Muscle of back (tissue), 3 donors: ENCODE measurements at regions not wholly inside any gene's neighbourhood (a gene's known extent, or its start where the extent isn't known, plus 50 kb on each side); places are given as distances from the start of the nearest gene placed in this dataset.

ENCODE experiments used
- DNase-seq, 3 donors: peaks; one replicate each; pipeline versions ENCODE4 v3.0.0 to v3.0.0-alpha.2; 2013

DNA sequence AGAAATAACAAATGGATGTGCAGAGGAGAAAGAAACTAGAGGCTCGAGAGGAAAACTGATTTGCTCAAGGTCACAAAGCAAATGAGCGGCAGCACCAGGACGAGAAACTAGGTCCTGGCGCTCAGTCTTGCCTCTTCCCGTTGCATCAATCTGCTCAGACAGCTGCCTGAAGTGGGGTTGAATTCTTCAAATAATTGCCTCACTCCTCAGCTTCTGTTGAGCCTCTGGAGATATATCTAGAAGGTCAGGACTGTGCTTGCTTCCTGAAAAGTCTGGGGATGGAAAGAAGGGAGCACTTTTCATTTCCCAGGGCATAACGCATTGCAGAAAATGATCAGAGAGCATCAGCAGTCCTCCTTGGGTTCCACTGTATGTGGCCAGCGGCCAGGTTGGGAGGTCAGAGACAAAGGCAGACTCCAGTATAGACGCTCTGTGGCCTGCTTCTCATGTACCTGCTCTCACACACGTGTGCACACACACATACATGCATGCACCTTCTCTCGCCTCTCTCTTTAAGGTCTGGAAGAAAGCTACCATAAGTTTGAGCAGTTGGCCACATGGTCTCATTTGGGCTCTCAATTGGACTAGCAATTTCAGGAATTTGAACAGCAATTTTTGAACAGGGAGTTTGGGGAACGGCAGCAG is 83.7 kb upstream of the DUSP5 start:
- no peak for DNase-seq

DNA sequence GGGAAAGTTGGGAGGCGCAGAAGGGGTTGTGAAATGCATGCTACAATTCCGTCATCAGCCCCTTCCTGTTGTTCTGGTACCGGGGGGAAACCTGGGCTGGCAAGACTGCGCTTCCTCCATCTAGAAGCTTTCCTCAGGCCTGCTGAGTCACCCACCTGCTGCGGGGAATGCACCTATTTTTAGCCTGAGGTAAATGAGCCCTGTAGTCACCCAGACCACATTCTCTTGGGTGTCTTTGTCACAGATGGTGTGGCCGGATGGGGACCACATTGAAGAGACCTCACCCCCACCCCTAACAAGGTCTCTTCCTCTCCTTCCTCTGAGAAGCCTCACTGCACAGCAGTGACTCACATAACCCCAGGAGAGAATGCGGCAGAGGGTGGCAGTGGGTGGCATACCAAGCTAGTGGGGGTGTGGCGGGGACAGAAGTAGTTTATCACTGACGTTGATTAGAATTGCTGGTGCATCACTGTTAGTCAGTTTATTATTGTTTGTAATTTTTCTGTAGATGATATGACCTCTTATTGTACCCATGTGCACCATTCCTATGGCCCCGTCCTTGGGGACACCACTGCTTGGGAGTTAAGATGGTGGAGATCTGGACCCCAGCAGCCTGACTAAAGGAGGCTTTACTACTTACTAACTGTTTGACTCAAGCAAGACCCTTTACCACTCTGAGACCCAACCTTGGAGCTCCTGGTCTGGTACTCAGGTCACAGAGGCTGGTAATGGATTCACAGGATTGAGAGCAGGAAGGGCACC is 83.0 kb upstream of the DUSP5 start:
- no peak for DNase-seq

DNA sequence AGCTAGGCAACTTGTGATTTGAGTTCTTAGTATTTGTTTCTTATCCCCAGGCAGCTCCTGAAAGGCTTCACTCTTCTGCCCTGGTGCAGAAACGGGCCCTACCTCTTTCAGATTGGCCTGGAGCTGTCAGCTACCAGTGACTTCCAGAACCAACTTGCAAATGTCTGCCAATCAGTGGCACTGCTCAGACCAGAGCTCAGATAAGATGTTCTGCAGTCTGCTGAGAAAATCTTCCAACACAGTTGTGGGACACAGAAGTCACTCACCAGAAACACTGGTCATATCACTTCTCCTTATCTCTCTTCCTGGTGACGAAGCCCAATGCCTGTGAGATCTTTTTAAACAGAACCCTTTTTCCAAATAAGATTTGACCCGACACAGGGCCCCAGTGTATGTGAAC is 81.9 kb upstream of the DUSP5 start:
- DNase-seq = no peak

DNA sequence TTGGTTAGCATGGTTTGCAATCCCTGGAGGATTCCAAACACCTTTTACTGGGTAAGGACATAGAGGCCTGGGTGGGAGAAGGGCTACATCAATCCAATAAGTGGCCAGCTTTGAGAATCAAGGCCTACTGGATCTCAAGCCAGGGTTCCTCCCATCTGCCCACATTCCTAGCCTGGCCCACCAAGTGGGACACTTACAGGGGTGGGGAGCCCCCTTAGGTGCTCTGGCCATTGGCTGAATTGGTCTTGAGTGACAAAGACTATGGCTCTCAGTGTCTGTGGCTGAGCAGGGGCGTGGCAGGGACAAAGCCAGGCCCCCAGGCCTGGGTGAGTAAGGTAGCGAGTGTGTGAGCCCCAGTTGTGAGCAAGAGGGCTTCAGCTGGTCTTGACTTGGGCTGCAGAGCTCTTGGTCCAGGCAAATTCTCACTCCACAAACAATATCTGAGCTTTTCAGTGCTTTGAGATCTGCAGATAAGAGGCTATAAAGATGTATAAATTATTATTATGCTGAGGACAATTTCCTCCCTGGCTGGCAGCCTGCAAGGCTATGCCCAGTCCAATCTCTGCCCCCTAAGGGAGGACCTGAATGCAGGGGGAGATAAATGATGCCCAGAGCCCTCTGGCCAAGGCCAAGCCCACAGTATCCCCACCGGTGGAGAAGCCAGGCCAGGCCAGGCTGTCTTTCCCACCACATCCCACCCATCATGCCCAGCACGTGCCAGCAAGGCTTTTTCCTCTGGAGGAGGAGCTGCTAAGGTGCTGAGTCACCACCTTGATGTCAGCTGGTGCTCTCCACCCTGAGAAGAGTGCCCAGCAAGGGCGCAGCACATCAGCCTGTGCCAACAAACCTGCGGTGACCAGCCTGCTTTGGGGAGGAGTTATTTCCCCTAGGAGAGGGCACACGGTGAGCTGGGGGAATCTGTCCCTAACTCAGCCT is 80.7 kb upstream of the DUSP5 start:
- no peak for DNase-seq

DNA sequence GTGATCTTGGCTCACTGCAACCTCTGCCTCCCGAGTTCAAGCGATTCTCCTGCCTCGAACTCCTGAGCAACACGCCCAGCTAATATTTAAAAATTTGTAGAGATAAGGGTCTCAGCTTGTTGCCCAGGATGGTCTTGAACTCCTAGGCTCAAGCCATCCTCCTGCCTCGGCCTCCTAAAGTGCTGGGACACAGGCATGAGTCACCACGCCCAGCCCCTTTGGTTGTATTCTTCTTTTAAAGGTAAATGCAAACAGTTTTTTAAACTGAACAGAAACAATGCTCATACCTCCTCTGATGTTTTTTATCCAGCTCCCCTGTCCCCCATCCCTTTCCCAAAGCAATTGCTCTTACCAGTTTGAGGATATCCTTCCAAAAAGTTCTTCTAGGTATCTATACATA is 79.5 kb upstream of the DUSP5 start:
- no peak for DNase-seq

DNA sequence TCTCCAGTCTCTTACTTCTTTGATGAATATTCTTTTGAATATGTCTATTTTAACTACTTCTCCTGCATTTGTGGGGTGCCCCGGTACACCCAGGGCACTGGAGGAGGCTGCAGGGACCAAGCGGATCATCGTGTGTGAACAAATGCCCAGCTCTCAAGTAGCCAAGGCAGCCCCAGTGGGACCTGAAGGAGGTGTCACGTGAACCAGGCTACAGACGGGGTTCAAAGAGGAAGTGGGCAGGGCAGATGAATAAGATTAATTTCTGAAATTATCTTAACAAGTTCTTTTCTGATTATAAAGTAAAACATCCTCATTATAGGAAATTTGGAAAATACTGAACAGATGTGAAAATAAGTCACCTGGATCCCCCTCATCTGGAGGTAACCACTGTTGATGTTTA is 78.4 kb upstream of the DUSP5 start:
- DNase-seq = no peak

DNA sequence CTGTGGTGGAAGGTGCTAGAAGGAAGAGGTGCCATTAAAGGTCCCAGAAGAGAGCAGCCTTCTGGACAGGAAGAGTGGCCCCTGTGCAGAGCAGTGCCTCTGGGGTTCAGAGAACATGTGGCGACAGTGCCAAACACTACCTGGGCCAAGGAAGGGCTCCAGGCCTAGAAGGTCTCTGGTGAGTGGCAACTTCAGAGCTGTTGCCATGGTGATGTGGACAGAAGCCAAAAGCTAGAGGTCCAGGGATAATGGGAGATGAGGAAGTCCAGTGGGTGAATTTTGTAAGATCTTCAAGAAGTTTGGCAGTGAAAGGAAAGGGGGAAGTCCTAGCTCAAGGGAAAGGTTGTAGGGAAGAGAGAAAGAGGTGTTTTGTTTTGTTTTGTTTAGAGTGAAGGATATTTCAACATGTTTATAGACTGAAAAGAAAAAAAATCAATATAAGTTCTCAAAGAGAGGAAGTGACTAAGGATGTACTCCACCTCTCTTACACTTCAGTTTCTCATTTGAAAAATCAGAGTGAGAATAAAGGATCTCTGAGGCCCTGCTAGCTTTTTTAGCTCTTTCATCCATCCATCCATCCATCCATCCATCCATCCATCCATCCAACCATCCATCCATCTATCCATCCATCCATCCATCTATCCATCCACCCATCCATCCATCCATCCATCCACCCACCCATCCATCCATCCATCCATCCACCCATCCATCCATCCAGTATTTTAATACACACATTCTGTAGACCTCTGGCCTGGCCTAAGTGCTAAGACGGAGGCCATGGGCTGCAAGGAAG is 77.1 kb upstream of the DUSP5 start:
- peak in 1 of 3 donors; percentile 43 for DNase-seq

DNA sequence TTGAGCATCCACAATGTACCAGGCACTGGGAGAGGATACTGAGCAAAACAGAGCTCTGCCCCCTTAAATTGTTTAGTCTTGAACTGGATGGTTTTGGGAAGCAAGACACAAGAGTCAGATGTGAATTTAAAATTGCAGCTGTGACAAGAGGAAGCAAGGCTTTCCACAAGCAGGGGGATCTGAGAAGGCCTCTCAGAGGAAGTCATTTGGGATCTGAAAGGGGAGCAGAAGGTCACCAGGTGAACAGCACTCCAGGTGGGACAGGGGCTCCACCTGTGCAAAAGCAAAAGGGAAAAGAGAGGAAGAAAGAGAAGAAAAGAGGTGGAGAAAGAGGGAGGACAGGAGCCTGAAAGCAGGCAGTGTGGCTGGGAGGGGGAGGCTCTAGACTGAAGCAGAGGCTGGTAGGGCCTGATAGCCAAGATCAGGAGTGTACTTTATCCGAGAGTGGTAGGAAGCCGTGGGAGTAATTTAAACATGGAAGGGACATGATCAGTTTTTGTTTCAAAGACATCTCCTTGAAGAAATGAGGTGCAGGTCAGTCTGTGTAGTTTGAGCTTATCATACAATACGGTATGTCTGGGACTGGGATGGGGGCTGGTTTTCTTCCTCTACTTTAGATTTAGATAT is 76.1 kb upstream of the DUSP5 start:
- DNase-seq = no peak

DNA sequence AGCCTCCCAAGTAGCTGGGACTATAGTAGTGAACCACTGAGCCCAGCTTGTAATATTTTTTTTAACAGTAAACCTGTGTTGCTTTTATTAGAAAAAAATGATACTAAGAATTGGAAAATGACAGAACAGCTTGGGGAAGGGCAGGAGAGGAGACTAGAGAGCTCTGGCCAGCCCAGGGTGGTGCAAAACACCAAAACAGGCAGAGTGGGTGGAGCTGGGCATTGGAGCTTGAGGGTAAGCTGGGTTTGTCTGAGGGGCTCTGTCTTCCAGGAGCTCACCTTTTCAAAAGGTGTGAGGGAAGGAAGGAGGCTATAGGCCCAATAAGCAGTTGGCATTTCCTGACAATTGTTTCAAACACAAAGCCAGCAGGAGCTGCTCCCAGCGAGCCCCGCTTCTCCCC is 75.2 kb upstream of the DUSP5 start:
- no peak for DNase-seq

DNA sequence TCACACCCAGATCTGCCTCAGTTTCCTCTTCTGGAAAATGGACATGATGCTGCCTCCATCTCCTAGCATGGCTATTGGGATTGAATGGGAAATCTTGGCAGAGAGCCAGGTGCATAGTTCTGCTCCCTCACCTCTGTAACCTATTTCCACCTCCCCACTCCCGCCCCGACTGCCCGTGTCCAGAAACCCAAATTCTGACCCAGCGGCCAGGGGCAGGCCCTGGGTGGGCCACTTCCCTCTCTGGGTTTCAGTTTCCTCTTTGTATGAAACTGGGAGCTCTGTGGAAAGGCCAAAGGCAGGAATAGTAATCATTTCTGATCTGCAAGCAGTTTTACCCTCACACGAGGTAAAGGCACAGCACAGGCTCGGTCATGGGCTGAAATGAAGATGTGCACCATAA is 74.1 kb upstream of the DUSP5 start:
- DNase-seq = no peak

DNA sequence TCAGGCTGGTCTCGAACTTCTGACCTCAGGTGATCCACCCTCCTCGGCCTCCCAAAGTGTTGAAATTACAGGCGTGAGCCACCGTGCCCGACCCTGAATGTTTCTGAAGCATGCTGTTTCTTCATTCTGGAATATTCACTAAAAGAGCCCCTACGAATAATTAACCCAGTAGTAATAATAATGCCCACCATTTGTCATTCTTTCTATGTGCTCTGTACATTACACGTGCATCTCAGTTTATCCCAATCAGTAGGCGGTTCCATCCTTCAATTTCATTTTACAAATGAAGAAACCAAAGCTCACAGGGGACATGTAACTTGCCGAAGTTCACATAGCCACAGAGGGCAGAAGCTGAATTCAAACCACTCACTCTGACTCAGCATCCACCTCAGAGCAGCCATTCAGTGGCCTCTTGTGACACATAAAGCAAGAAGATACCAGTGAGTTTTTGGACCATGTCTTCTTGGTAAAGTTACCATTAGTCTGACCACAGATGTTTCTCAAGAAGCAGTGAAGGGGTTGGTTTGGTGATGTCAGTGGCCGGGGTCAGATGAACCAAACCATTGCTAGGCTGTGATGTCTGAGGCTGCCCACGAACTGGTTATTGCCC is 71.9 kb upstream of the DUSP5 start:
- DNase-seq = peak in 1 of 3 donors; percentile 76

DNA sequence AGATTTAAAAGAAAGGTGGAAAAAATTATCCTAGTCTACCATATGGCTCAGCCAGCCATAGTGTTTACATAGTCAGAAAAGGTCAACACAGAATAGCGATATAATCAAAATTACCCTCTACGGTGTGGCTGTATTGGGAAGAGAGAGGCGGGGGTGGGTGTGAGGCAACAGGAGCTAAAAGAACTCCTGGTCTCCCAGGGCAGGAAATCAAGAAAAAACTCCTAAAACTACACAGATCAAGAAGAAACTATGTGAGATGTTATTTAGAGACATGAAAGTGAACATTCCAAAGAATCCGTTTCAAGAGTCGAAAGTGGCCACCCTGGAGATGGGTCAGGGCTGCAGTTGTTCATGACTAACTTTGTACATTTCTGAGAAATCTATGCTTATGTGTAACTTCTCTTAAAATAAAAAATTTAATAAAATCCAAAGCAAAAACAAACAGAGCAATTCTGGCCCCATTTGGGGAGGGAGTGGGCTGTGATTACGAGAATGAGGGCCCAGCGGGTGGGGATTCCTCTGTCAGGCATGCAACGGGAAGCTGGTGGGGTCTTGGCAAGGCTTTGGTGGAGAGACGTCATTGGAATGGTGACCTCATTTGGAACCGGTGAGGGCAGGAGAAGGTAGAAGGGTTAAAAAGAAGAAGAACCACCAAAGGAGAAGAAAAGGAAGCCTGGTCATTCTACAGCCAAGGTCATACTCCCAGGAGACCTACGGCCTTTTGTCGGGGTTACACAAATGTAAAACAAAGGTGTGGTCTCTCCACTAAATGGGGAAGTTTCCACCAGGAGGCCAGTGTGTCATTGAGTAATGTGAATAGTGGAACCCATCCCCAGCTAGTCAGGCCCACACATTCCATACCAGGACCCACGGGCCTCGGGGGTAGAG is 71.2 kb upstream of the DUSP5 start:
- peak in 1 of 3 donors; percentile 62 for DNase-seq

DNA sequence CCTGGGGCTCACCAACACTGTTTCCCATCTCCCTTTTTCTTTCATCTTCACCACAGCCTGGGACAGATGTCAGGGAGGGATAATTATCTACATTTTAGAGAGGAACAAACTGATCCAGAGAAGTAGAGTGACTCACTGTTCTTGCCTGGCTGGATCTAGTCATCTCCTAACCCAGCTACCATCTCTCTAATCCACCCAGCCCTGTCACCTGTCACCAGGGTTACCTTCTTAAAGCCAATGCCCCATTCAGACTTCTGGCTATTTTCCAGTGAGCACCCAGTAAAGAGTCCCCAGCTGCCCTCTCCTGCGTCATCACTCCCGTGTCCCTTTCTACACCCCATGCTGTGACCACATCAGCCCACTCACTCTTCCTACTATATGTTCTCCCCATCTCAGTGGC is 68.4 kb upstream of the DUSP5 start:
- no peak for DNase-seq

DNA sequence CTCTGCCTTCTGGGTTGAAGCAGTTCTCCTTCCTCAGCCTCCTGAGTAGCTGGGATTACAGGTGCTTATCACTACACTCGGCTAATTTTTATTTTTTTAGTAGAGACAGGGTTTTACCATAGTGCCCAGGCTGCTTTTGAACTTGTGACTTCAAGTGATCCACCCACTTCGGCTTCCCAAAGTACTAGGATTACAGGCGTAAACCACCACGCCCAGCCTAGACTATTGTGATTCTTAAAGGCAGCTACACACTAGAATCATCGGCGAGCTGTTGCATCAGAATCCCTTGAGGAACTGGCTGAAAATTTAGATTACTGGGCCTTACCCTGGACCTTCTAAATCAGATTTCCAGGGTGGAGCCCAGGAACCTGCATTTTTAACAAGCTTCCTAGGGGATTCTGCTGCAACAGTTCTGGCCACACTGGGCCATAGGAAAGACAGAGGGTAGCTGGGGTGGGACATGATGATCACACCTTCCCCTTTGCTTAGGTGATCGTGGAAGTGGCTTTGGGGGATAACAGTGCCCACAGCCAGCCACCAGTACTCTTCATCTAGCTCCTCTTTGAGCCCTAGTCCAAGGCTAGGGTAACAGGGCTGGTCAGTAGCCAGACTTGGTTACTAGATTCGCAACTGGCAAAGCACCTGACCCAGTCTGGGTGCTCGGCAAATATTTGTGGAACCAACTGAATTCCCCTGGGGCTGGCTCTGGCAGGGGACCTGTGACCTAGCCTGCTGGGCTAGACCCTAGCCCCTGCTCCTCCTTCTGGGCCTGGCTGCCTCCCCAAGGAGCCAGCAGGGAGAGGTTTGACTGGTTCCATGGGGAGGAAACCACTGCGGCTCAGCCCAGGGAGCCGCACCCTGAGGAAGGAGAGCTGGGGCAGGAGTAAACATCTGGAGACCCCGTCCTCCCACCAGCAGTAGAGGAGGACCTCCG is 67.1 kb upstream of the DUSP5 start:
- no peak for DNase-seq

DNA sequence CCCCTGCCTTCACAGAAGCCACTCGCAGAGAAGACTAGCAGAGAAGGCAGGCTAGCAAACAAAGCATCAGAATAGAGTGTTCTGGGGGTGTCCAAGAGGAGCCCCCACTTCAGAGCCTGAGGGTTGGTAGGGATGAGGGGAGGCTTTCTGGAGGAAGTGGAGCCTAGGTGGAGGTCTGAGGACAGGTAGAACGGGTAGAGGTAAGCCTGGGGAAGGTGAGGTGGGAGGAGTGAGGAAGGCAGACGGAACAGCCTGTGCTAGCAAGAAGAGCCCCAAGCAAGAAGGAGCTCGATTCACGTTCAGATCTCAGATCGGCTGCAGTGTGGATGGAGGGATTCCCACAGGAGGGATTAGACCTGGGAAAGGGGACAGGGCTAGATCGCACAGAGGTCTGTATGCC is 66.0 kb upstream of the DUSP5 start:
- DNase-seq = no peak

DNA sequence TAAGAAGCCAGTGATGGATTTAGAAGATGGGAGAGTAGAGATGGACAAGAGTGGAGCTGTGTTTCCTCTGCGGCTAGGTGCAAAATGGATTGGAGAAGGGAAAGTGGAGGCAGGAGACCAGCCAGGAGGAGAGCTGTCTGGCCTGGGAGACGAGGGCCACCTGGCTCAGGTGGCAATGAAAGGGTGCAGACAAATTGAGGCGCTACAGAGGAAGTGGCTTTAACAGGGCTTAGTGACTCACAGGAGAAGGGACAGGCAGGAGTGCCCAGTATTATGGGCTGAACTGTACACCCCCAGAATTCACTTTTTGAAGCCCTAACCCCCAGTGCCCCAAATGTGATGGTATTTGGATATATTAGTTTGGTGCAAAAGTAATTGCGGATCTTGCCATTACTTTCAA is 65.6 kb upstream of the DUSP5 start:
- DNase-seq = no peak

DNA sequence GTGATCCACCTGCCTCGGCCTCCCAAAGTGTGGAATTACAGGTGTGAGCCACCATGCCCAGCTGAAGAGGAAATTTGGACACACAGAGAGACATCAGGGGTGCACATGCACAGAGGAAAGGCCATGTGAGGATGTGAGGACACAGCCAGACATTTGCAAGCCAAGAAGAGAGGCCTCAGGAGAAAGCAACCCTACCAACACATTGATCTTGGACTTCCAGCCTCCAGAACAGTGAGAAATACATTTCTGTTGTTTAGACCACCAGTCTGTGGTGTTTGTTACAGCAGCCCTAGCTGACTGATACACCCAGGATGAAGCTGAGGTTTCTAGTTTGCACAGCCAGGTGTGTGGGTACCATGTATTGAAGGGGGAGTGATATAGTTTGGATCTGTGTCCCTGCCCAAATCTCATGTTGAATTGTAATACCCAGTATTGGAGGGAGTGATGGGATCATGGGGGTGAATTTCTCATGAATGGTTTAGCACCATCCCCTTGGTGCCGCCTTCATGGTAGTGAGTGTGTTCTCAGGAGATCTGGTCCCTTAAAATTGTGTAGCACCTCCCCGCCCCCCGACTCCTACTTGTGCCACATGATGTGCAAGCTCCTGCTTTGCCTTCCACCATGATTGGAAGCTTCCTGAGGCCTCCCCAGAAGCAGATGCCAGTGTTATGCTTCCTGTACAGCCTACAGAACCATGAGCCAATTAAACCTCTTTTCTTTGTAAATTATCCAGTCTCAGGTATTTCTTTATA is 64.7 kb upstream of the DUSP5 start:
- DNase-seq = no peak

DNA sequence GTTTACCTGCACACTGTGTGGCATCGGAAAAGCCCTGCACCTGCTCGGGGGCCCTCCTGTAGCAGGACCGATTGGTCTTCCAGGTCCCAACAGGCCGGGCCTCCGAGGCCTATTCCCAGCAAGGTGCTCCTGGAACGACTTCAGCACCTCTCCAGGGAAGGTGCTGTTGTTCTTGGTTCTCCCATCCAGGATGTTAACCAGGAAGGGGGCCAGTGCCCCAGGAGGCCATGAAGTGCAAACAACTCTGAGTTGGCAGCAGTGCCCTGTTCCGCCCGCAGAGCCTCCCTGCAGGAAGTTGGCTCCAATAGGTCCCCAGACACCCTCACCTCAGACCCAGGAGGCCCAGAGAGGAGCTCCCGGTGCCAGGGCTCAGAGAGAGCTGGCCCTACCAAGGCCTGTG is 64.0 kb upstream of the DUSP5 start:
- DNase-seq = no peak
